ENCODE measurements at regions not wholly inside any gene's neighbourhood (a gene's known extent, or its start where the extent isn't known, plus 50 kb on each side); places are given as distances from the start of the nearest gene placed in this dataset.

GRCh38 chr12:114272071-114272470 lies 133.9 kb downstream of the TBX5 start:
- TF ChIP-seq CTCF (IDR thresholded peaks at IDR 0.05 in 2 of 3, conservative IDR thresholded peaks at IDR 0.05 in 1 of 3; ENCODE audit: control insufficient read depth in 2 of 3, extremely low read depth in 1 of 3, insufficient read depth in 1 of 3, low read depth in 3 of 3, low read length in 3 of 3) (no peak), EZH2 (IDR thresholded peaks at IDR 0.05; ENCODE audit: borderline replicate concordance, control insufficient read depth, low read depth, low read length) (no peak), POLR2A (IDR thresholded peaks at IDR 0.05; ENCODE audit: low read depth, low read length) (no peak), ZBTB33 (IDR thresholded peaks at IDR 0.05) (no peak)

Data from GM12878 (cell line).